ENCODE measurements at regions not wholly inside any gene's neighbourhood (a gene's known extent, or its start where the extent isn't known, plus 50 kb on each side); places are given as distances from the start of the nearest gene placed in this dataset.

DNA sequence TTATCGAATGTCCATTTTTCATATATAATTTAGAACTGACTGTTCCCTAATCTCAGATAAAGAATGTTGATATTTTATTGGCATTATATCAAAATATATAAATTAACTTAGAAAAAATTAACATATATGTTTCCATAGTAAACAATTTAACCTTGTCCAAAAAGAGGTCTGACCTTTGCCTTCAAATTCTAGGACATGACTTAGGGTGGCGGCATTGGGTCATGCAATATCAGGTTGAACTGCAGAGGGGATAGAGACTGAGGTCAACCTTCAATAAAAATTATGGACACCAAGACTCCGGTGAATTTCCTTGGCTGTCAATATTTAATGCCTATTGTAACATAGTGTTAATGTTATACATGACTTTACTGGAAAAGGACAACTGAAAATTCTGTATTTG, 199.8 kb downstream of the RPL10L start:
- TF ChIP-seq POLR2A (IDR thresholded peaks at IDR 0.05; ENCODE audit: low read length) (no peak), GATA1 (IDR thresholded peaks at IDR 0.05; ENCODE audit: low read depth, low read length) (no peak)

Measured in erythroblast (primary cell).